ENCODE measurements at regions not wholly inside any gene's neighbourhood (a gene's known extent, or its start where the extent isn't known, plus 50 kb on each side); places are given as distances from the start of the nearest gene placed in this dataset.
"Not testable (repeated sequence)": the region's sequence is repeated elsewhere in the genome, so short reads cannot be mapped to it uniquely, and the experiment has no call there.

DNA sequence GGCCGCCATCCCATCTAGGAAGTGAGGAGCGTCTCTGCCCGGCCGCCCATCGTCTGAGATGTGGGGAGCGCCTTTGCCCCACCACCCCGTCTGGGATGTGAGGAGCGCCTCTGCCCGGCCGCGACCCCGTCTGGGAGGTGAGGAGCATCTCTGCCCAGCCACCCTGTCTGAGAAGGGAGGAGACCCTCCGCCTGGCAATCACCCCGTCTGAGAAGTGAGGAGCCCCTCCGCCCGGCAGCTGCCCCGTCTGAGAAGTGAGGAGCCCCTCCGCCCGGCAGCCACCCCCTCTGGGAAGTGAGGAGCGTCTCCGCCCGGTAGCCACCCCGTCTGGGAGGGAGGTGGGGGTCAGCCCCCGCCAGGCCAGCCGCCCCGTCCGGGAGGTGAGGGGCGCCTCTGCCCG lies 194.2 kb upstream of the FBXL4 start:
- not testable (repeated sequence) for DNase-seq (ENCODE audit: low read depth in 3 of 3)

DNA sequence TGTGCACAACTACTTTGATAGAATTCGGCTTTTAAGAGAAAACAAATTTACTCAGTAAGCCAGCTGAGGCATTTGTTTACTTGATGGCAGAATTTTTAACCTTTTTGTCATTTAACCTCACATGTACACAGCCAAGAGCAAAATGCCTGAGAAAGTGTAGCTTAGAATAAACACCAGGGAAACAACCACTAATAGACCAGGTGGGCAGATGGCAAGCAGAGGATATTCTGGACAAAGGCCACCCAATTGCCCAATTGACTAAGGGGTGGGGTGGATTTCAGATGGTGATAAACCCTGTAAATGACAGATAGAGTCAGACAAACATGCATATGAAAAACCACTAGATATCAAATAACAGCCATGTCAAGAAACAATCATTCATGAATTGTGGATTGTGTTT lies 190.7 kb upstream of the FBXL4 start:
- DNase-seq (ENCODE audit: low read depth in 3 of 3), result no peak

DNA sequence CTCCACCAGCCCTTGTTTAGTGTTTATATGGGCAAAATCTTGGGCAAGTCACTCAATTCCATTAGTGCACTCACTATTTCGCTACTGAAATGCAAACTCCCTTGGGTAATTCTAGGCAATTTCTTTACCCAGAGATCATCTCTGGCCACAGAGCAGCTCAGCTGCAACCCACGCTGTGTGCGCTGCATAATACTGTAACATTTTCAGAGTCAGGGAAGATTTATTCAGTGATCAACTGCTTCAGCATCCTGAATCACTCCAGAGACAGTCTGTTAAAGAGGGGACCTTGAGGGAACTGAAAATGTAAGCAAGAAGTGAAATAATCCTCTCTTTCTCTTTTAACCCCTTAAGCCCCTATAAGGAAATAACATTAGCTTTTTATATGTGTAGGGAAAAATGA lies 189.6 kb upstream of the FBXL4 start:
- no peak for DNase-seq (ENCODE audit: low read depth in 3 of 3)

DNA sequence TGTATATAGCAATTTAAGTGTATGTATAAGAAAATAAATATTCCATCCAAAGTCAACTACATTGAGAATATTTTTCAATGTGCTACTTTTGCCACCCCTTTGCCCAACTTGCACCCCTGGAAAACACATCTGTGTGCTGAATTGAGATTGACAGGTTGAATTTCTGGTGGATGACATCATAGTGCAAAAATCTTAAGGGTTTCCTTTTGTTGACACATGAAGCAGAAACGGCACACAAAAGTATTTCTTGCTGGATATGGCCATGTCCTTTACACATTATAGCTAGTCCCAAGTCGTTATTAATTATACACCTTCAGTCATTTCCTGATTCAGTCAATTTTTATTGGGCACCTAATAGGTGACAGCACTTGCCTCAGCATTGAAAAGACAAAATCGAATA lies 188.7 kb upstream of the FBXL4 start:
- DNase-seq (ENCODE audit: low read depth in 3 of 3), result no peak

GRCh38 chr6:99132026-99132635 lies 184.4 kb upstream of the FBXL4 start:
- DNase-seq (ENCODE audit: low read depth in 3 of 3), result no peak

DNA sequence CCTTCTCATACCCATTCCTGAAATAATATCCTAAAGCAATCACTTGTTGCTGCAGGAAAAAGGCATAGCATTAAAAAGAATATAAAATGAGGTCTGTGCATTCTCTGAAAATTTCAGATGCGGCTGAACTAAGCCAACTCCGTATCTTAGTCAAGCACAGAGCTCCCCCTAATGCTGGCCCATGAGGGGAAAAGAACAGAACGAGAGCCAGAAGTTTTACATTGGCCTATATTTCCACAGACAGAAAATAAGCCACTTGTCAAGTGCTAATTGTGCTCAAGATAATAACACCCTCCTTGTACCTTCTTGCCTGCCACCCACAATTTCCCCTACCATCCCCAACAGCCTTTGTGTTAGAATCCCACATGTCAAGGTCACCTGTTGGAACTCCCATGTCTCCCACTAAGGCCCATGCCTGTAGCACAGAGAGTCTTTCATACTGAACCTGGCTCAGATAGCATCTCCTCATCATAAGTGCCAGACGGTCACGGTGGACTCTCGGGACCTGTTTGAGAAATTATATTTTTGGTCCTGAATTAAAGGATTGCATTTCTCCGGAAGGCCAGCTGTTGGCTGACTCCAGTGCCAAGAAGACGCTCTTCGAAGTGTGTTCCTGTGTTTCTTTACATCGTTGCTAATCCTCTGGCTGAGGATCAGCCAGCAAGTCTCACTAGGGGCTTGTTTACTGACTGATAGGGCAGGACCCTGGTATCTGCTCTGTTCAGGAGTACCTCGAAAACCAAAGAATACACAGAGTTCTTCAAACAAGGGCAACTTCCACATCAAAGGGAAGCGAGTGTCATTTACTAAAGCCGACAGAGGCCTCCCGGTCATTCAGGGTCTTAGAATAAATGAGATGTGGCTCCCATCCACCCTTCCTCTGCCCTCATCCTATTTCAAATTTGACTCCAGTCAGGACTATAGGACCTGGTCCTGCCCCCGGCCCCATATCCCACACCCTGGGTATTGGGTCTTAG lies 183.4 kb upstream of the FBXL4 start:
- DNase-seq (ENCODE audit: low read depth in 3 of 3), result no peak

DNA sequence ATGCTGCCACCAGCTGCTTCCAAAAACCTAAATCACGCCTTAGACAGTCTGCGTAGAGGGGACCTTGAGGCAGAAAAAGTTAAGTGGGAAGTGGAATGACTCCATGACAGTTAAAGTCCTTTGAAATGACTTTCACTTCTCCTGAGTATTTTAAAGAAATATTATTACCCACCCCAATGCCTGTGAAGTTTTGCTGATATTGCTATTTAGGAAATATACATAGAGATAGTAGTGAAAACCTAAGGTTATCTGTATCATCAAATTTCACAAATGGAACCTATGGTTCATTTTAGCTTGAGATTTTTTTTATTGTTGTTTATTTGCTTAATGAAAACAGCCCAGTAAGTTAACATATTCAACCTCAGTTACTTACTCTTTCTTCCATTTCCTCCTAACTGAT lies 182.1 kb upstream of the FBXL4 start:
- no peak for DNase-seq (ENCODE audit: low read depth in 3 of 3)

DNA sequence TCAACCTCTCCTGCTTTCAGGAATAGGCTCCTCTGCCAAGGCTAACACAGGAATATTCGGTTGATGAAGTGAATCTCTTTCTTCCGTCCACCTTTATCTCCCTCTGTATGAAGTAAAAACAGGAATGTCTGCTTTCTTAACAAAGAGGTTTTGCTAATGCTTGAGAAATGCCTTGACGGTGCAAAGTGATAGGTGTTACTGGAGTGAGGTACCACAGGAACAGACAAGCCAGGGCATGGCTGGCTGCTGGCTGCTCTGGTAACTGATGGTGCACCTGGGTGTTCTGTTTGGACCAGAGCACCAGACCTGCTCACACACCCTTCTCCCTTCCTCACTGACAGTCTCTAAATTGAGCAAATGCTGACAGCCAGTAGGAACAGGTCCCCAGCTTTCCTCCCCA lies 174.0 kb upstream of the FBXL4 start:
- DNase-seq (ENCODE audit: low read depth in 3 of 3), result no peak

GRCh38 chr6:99120641-99121040 lies 172.9 kb upstream of the FBXL4 start:
- DNase-seq (ENCODE audit: low read depth in 3 of 3), result no peak

- no peak for DNase-seq (ENCODE audit: low read depth in 3 of 3)
These were observed 171.6 kb upstream of the FBXL4 start for GRCh38 chr6:99119109-99120031.

- no peak for DNase-seq (ENCODE audit: low read depth in 3 of 3)
These were observed 167.1 kb upstream of the FBXL4 start for GRCh38 chr6:99114769-99115406.

DNA sequence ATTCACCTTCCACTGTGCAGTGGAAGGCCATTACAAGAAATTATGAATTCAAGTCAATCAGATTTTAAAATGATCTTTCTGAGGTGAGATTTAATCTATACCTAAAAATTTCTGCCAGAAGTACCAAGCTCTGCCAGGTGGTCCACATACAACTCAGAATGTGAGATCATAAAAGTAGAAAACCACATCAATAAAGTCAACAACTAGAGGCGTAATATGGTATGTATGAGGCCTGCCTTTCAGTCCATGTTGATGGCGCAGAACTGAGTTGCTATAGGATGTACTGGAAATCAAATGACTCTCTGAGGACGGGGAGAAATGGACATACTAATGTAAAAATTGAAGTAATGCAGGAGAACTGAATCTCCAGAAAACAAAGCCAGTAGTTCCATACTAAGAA lies 163.8 kb upstream of the FBXL4 start:
- DNase-seq (ENCODE audit: low read depth in 3 of 3), result no peak

GRCh38 chr6:99110029-99110428 lies 162.3 kb upstream of the FBXL4 start:
- no peak for DNase-seq (ENCODE audit: low read depth in 3 of 3)

- no peak for DNase-seq (ENCODE audit: low read depth in 3 of 3)
These were observed 156.5 kb upstream of the FBXL4 start for GRCh38 chr6:99104218-99104617.

DNA sequence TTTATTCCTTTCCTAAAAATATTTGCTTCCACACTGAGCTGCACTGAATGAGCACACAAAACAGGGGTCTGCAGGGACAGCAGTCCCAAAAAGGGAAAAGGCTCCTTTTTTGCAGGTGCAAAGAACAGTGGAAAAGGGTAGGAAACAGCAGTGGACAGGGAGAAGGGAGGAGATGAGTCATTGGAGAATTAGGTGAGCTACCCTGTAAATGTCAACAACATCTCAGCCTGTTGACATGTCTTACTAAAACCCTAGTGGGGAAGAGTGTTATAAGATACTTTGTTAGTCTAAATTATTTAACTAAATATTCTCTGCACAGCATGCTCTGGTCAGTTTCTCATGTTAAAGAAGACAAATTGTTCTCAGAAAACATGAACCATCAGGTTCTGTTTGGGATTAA lies 151.5 kb upstream of the FBXL4 start:
- no peak for DNase-seq (ENCODE audit: low read depth in 3 of 3)

DNA sequence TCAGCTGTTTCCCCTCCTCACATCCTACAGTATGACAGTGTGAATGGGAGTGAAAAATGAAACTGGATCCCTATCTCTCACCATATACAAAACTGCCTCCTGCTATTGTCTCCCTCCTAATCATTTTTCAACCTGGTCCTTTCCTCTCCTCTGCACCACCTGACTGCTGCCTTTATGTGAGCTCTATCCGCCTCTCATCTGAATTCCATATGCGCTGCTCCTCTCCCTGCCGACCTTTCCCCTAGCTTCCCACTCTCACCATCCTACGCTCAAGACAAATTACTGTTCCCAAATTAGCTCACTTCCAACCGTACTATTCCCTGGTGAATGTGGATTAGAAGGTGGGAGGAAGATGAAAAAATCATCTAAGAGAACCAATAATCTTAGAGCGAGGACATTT lies 148.4 kb upstream of the FBXL4 start:
- no peak for DNase-seq (ENCODE audit: low read depth in 3 of 3)

DNA sequence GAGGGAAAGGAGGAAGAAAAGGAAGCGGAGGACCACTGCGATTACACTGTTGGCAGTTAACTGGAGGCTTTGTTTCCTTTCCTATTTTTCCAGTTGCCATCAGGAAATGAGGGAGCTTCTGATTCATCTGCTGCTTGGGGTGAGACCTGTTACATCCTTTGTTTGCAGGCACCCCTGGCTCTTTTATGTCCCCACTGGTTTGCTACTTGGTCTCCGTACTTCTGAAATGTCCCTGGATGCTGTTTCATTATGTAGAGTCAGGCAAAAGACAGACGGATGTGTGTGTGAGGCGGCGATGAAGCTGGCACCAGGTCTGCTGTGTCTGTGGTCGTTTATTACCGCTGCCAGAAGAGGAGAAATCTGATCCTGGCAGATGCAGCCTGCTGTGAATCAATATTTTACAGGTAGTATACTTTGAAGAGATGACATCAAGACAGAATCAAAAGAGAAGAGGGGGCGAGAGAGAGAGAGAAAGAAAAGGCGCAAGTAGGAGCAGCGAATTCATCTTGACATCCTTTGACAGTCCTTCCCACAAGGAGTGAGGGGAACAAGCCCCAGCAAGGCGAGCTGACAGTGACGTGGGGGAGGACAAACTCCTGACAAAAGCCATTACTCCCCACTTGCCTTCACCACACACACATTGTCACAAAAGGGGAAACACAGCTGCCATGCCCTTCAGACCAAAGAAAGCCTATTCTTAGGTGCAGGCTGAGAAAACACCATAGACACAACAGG lies 145.9 kb upstream of the FBXL4 start:
- no peak for DNase-seq (ENCODE audit: low read depth in 3 of 3)

GRCh38 chr6:99092461-99092860 lies 144.7 kb upstream of the FBXL4 start:
- DNase-seq (ENCODE audit: low read depth in 3 of 3), result no peak

DNA sequence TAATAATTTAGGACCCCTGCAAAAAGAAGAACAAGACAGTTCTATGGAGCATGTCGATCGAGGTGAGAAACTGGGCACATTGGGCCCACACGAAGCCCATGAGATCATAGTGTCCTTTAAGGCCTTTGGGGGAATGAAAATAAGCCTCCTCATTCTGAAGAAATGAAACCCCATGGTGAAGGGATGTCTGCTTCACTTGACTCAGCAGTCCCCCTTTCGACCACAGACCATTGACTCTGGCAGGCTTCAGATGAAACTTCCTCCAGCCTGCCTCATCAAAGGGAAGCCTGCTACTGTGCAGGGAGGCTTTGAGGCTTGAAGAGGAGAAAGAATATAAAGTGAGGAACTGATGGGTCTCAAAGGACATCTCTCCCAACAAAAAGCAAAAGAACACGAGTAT lies 144.2 kb upstream of the FBXL4 start:
- no peak for DNase-seq (ENCODE audit: low read depth in 3 of 3)

DNA sequence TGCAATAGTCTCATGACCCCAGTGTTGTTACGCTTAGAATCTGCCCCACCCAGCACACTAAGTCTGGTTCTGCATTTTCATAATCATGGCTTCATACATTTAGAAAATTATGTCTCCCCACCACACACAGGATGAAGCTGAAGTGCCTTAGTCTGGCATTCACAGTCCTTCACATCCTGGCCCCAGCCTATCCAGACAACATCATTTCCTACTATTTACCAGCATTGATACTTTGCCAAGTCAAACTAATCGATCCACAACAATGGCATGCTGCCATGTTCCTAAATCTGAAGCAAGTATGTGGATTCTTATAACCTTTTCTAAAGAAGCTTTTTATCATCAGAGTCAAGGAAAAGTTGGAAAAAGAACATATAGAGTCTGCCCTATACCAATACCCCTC lies 132.4 kb upstream of the FBXL4 start:
- no peak for DNase-seq (ENCODE audit: low read depth in 3 of 3)

DNA sequence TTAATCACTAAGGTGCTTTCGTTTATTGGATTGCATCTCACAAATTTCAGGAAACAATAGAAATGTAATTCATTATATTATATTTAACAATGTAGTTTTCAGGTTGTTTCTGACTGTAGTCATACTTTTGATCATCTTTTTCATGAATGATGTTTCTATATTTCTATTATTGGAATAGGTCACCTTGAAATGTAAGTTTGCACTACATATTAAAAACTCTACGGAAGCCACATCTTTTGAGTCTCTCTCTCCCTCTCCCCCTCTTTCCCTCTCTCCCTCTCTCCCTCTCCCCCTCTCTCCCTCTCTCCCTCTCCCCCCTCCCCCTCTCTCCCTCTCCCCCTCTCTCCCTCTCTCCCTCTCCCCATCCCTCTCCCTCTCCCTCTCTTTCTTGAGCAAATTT lies 131.3 kb upstream of the FBXL4 start:
- DNase-seq (ENCODE audit: low read depth in 3 of 3), result no peak

Data from stimulated activated CD4-positive, alpha-beta T cell treated with anti-CD3 and anti-CD28 coated beads, TNF-alpha, amount 100 ng/mL, for 48 hours (primary cell).